Ramos (cell line): ENCODE measurements at regions not wholly inside any gene's neighbourhood (a gene's known extent, or its start where the extent isn't known, plus 50 kb on each side); places are given as distances from the start of the nearest gene placed in this dataset.
"Not testable (repeated sequence)": the region's sequence is repeated elsewhere in the genome, so short reads cannot be mapped to it uniquely, and the experiment has no call there.

Experiments
- in situ Hi-C: fragments of 300-500 bp; cut with MboI; formaldehyde crosslinking; loops from one replicate; pipeline ENCODE4 v1.14.3; 2022; ENCODE audit warnings: low sequenced_read_pairs; ENCODE audit not compliant: unreplicated experiment

DNA sequence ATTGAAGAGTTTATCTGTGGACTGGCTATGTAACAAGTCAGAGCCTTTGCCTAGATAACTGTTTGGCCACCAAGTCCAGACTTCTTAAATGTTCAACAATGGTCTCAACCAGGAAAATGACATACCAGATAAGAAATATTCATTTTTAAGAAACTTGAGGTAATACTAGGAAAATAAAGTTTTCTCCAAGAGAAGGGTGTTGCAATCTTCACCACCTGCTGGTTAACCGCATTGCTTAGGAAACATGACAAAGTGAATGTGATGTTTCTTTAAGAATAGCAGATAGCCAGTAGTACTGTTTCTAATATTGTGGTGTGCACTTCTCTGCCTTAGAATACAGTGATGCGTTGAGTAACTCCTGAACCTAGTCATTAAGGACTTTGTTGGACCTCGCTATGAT is 321.5 kb upstream of the CADM2 start:
- in situ Hi-C loops: no loop called here

DNA sequence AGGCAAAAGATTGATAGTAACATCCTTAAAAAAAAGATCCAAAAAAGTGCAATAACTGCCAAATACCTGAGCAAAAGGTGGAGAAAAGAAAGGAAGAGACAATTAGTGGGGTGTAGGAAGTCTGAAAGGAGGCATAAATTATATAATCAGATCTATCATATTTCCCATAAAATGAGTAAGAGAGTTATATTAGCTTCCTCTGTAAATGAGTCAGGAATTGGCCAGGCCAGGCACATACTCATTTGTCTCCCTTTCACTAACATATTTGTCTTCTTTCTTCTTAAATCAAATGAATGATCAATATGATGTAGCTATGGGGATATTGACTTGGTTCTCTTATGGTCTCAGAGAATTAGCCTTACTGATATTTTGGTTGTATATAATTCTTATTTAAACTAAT is 292.3 kb upstream of the CADM2 start:
- in situ Hi-C loops: no loop called here

- in situ Hi-C loops: no loop called here
These were observed 279.6 kb upstream of the CADM2 start for GRCh38 chr3:84679211-84679610.

DNA sequence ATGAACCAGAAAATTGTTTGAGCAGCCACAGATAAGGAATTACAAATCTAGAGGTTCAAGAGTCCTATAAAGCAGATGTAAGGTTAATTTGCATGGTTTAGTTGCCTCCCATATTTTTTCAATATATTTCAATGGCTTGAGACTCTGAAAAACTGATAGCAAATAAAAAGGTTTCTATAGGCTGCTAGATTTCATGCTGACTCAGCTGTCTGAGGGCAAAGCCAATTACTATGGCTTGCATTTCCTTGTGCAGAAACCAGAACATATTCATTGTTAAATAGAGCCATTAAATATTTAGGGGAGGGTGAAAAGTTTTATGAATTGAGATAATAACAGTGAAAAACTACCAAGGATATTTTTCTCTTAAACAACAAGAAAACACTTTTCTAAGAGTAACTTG is 278.1 kb upstream of the CADM2 start:
- in situ Hi-C loops: no loop called here

DNA sequence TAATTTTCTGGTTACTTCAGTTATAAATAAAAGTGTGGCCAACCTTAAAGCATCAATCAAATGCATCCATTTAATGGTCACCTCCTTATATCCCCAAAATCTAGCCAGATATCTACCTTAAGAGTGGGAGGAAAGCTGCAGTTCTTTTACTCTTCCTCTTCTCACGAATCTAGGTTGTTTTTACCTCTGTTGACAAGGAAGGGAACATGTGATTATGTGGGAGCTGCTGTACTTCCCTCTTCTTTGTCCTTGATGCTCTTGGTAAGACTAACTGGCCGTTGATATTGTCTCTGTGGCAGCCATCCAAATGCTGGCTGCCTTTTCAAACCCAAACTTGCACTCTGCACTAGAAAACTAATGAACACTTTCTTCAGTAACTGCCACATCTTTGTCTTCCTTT is 275.3 kb upstream of the CADM2 start:
- in situ Hi-C loops: no loop called here

DNA sequence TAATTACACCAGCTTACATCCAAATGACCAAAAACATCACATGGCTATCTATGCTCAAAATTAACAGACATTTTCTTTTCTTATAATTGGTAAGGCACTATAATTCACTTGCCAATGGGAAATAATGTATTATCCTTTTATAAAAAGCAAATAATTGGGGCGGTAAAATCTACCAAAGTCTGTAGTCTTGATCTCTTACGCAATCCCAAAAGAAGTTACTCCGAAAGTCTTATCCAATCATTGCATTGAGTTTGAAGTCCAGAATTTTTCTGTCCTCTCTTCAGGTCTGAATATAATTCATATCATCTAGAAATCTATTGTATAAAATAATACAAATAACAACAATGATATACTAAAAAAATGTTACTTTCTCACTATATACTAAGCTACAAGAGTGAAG is 273.3 kb upstream of the CADM2 start:
- in situ Hi-C loops: no loop called here

GRCh38 chr3:84692261-84692660 is 266.5 kb upstream of the CADM2 start:
- in situ Hi-C loops: no loop called here

DNA sequence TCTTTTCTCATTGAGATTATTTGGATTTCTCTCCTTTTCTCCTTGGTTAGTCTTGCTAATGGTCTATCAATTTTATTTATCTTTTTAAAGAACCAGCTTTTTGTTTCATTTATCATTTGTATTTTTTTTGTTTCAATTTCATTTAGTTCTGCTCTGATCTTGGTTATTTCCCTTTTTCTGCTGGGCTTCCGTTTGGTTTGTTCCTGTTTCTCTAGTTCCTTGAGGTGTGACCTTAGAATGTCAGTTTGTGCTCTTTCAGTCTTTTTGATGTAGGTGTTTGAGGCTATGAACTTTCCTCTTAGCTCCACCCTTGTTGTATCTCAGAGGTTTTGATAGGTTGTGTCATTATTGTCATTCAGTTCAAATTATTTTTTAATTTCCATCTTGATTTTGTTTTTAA is 248.5 kb upstream of the CADM2 start:
- in situ Hi-C loops: not testable (repeated sequence)

- in situ Hi-C loops: no loop called here
These were observed 240.9 kb upstream of the CADM2 start for GRCh38 chr3:84717894-84718293.

DNA sequence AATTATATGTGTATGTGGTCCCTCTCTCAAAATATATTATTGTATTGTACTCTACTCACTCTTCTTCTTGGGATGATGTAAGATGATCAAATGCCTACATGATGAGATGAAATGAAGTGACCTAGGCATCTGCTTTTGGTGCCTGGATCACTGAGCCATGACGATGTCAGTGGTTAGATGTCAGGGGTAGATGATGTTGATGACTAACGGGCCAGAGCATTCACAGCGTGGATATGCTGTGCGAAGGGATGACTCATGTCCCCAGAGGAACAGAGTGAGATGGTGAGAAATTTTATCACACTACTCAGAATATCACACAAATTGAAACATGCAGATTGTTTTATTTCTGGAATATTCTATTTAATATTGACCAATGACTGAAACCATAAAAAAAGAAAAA is 233.9 kb upstream of the CADM2 start:
- in situ Hi-C loops: no loop called here

DNA sequence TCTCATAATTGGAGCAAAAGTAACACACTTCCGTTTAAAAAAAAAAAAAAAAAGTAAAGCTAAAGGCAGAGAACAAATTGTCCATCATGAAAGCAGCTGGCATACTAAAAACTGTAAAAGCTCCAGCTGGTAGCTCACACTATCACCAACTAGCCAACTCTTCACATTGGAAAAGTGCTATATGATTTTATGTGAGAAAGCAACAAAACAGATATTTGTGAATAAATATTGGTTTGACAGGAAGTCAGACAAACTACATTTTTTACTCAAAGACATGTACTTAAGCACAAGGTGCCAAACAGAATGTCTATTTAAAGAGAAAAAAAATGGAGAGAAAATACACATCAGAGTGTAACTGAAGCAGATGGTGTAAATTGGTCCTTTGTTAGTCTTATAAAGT is 231.2 kb upstream of the CADM2 start:
- in situ Hi-C loops: no loop called here

DNA sequence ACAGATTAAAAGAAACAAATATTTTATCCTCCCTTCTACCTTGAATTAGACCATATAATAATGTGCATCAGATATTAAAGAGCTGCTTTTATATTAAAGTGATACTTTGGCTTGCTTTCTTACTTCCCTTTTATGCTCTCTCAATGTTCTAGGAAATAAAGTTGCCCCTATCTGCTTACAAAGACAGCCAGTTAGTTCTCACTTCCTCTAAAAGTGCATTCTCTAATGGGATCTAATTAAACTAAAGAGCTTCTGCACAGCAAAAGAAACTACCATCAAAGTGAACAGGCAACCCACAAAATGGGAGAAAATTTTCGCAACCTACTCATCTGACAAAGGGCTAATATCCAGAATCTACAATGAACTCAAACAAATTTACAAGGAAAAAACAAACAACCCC is 224.1 kb upstream of the CADM2 start:
- in situ Hi-C loops: not testable (repeated sequence)

- in situ Hi-C loops: no loop called here
These were observed 220.7 kb upstream of the CADM2 start for GRCh38 chr3:84738086-84738485.

DNA sequence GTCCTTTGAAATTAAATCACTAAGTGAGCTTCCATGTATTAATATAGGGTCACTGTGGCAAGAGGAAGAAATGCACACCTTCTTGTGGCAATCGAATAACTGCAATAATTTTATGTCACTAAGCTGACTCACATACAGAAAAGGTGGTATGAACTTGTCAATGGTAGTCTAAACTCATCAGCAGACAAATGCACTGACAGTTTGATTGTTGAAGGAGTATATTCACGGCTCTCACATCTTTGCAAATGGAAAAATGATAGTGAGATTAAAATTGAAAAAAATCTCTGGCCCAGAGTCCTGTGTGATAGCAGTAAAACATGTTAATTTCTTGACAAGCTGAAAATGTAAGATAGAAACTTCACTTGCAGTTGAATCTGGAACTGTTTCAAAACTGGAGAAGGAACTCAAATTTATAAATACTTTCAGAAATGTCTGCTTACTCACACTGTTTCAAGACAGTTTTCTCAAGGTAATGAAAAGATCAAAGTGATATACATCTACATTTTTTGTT is 215.8 kb upstream of the CADM2 start:
- in situ Hi-C loops: no loop called here

DNA sequence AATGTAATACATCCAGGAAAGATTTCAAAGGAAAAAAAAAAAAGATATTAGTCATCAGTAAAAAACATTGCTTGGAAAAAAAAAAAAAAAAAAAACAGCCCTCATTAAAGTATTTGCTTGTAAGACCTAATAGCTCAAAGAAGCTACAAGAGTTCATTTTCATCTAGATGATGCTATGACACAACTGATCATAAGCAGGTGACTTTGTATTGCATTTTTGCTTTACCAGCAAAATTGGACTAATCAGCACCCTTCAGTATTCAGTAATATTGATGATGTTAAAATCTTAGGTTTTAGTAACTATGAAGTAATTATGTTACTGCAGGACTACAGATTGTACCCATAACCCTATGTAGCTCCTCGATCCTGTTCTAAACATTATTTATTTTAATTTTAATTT is 214.7 kb upstream of the CADM2 start:
- in situ Hi-C loops: no loop called here

DNA sequence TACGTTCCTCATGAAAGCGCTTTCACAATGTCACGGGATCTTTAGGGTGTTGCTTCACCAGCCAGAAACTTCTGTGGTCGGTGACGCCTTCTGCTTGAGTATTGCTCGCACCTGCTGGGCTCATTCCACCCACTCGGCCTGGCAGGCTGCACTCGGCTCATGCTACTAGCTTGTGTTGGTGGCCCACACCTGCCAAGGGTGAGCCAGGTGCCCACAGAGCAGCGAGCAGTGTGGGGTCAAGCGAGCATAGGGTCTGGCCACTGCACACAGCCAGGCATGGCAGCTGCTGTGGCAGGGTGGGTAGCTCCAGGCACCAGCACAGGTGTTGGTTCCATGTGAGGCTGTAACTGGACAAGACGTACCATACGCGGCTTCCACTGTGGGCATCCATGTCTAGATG is 202.9 kb upstream of the CADM2 start:
- in situ Hi-C loops: no loop called here

DNA sequence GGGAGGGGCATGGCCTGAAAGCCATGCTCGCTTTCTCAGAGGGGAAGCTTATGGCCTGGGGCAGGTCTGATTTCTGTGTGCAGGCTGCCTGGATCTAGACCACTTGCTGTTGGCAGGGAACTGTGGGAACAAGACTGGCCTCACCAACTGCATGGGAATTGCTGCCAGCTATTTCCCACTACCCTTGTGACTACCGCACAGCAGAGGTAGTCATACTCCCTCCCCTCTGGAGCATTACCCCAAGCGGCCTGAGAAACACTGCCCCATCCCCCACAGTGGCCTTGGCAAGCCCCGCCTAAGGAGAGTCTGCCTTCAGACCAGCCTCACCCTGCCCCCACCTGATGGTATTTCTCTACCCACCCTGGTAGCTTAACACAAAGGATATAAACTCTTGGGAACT is 199.4 kb upstream of the CADM2 start:
- in situ Hi-C loops: no loop called here

DNA sequence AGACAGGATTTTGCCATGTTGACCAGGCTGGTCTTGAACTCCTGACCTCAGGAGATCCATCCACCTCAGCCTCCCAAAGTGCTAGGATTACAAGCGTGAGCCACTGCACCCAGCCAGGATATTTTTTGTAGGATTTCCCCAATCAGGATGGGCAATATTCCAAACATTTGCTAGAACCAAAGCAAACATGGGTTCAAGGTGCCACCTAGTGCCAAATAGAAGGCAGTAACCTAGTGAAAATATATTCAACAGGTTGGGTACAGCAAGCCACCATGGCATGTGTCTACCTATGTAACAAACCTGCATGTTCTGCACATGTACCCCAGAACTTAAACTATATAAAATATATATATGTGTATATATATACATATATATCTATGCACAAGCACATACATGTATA is 185.9 kb upstream of the CADM2 start:
- in situ Hi-C loops: no loop called here

DNA sequence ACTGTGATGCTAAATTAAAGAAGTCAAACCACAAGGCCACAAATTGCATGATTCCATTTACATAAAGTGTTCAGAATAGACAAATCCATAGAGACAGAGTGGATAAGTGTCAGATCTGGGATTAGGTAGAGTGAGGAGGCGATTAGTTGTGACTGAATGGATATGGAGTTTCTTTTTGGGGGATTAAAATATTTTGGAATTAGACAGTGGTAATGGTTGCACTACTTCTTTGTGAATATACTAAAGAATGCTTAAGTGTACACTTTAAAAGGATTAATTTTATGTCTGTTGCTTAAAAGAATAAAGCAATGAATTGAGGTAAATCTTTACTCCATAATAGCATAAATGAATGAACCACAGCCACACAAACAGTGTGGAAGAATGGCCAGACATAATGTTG is 175.5 kb upstream of the CADM2 start:
- in situ Hi-C loops: no loop called here

- in situ Hi-C loops: no loop called here
These were observed 168.8 kb upstream of the CADM2 start for GRCh38 chr3:84789961-84790360.

- in situ Hi-C loops: no loop called here
These were observed 151.8 kb upstream of the CADM2 start for GRCh38 chr3:84806958-84807357.

- in situ Hi-C loops: no loop called here
These were observed 138.7 kb upstream of the CADM2 start for GRCh38 chr3:84820126-84820525.

DNA sequence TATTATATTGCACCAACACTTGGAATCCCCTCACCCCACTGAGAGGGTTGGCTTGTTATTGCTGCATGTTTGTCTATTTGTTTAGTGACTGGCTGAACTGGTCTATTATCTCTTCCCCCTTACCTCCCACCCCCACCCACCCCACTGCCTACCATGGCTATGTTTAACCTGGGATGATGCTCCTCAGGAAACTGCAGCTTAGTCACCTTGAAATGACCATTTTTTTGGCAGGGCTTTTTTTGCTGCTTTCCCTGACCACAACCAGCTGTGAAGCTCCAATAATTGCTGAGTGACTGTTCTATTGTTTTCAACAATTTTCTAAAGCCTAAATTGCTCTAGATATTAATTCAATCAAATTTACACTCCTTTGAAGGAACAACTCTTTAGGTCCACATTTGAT is 137.9 kb upstream of the CADM2 start:
- in situ Hi-C loops: no loop called here
